Suppressor macrophage treated with lipopolysaccharide for 1 hour (primary cell): ENCODE measurements at regions not wholly inside any gene's neighbourhood (a gene's known extent, or its start where the extent isn't known, plus 50 kb on each side); places are given as distances from the start of the nearest gene placed in this dataset.
"Not testable (repeated sequence)": the region's sequence is repeated elsewhere in the genome, so short reads cannot be mapped to it uniquely, and the experiment has no call there.

Experiments
- DNase-seq, 3 donors: peaks; one replicate each; pipeline ENCODE4 v3.0.0-alpha.2; 2020 to 2022

- DNase-seq: not testable (repeated sequence)
Measured at GRCh38 chr12:79990509-79991338, 55.8 kb upstream of the PPP1R12A start.

- DNase-seq: no peak
Measured at GRCh38 chr12:79988368-79988767, 53.5 kb upstream of the PPP1R12A start.

- DNase-seq: no peak
Measured at GRCh38 chr12:79987731-79988130, 52.8 kb upstream of the PPP1R12A start.
